Activated CD4-positive, alpha-beta T cell treated with anti-CD3 and anti-CD28 coated beads for 24 hours (primary cell): ENCODE measurements at regions not wholly inside any gene's neighbourhood (a gene's known extent, or its start where the extent isn't known, plus 50 kb on each side); places are given as distances from the start of the nearest gene placed in this dataset.

ENCODE experiments used
- DNase-seq, 2 donors: peaks; one replicate each; pipeline ENCODE4 v3.0.0-alpha.2; 2020; ENCODE audit warnings: low read depth in 2 of 2

- no peak for DNase-seq
Observed at GRCh38 chr3:124178531-124178930, 186.6 kb upstream of the ROPN1 start.

- DNase-seq, result no peak
Observed at GRCh38 chr3:124200407-124200806, 208.5 kb upstream of the ROPN1 start.

GRCh38 chr3:124201226-124201625, 209.3 kb upstream of the ROPN1 start:
- DNase-seq, result no peak

GRCh38 chr3:124201786-124202185, 209.9 kb upstream of the ROPN1 start:
- no peak for DNase-seq

- DNase-seq, result no peak
Observed at GRCh38 chr3:124202754-124203153, 210.8 kb upstream of the ROPN1 start.

- DNase-seq, result no peak
Observed at GRCh38 chr3:124203292-124203691, 211.4 kb upstream of the ROPN1 start.

GRCh38 chr3:124206225-124207055, 214.5 kb upstream of the ROPN1 start:
- no peak for DNase-seq

- no peak for DNase-seq
Observed at GRCh38 chr3:124207077-124207476, 215.2 kb upstream of the ROPN1 start.

GRCh38 chr3:124207873-124208485, 216.1 kb upstream of the ROPN1 start:
- DNase-seq, result no peak

GRCh38 chr3:124209426-124209825, 217.5 kb upstream of the ROPN1 start:
- no peak for DNase-seq

- no peak for DNase-seq
Observed at GRCh38 chr3:124210899-124211298, 219.0 kb upstream of the ROPN1 start.

GRCh38 chr3:124213641-124214040, 221.7 kb upstream of the ROPN1 start:
- no peak for DNase-seq

GRCh38 chr3:124217542-124217941, 225.6 kb upstream of the ROPN1 start:
- peak in 1 of 2 donors; percentile 0 for DNase-seq

GRCh38 chr3:124221422-124221821, 229.5 kb upstream of the ROPN1 start:
- no peak for DNase-seq

GRCh38 chr3:124223853-124224252, 231.9 kb upstream of the ROPN1 start:
- DNase-seq, result no peak

- DNase-seq, result no peak
Observed at GRCh38 chr3:124227150-124227630, 235.3 kb upstream of the ROPN1 start.

- no peak for DNase-seq
Observed at GRCh38 chr3:124229420-124229819, 237.5 kb upstream of the ROPN1 start.

GRCh38 chr3:124229836-124230235, 237.9 kb upstream of the ROPN1 start:
- DNase-seq, result no peak

GRCh38 chr3:124230432-124230831, 238.5 kb upstream of the ROPN1 start:
- DNase-seq, result no peak

GRCh38 chr3:124230998-124231397, 239.1 kb upstream of the ROPN1 start:
- DNase-seq, result no peak

- DNase-seq, result no peak
Observed at GRCh38 chr3:124234852-124235252, 242.9 kb upstream of the ROPN1 start.

GRCh38 chr3:124235446-124235845, 243.5 kb upstream of the ROPN1 start:
- no peak for DNase-seq

GRCh38 chr3:124243177-124243859, 251.4 kb upstream of the ROPN1 start:
- DNase-seq, result no peak
